ENCODE measurements at regions not wholly inside any gene's neighbourhood (a gene's known extent, or its start where the extent isn't known, plus 50 kb on each side); places are given as distances from the start of the nearest gene placed in this dataset.
A peak's percentile ranks its signal among the peaks of the same experiment; 100 is the strongest.
"Not testable (repeated sequence)": the region's sequence is repeated elsewhere in the genome, so short reads cannot be mapped to it uniquely, and the experiment has no call there.

DNA sequence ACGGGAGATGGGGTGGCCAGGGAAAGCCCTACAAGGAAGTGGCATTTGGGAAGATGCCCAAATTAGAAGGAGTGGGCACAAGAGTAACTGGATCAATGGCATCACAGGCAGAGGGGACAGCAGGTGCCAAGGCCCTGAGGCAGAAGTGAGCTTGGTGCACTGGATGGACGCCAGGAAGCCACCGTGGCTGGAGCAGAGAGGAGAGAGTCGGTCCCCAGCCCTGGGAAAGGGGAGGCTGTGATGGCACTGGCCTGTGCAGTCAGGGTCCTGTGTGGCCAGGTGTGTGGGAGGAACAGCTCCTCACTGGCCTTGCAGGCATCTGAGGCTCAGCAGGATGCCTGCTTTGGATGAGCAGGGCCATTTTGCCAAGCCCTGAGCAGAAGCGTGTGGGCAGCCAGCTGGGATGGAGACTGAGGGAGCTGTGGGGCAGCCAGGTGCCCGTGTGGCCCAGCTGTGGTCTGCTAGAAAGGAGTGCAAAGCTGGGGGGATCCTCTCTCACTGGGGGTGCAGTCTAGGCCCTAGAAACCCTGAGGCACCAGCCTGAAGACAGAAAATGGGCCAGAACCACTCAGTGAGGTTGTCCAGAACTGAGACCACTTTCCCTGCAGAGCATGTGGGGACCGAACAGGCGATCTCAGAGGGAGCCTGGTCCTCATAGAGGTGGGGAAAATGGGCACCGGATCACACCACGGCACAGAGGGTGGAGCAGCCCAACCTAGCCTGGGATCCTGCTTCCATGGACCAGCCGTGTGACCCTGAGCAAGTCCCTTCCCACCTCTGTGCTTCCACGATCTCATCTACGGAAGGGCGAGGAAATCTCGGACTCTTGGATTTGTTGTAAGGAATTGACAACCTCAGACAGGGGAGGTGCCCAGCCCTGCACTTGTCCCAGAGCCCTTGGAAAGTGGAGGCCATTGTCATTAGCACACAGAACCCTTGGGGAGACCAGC lies 78.6 kb upstream of the RTL6 start:
- DNase-seq (ENCODE audit: low read depth in 2 of 2): no peak

DNA sequence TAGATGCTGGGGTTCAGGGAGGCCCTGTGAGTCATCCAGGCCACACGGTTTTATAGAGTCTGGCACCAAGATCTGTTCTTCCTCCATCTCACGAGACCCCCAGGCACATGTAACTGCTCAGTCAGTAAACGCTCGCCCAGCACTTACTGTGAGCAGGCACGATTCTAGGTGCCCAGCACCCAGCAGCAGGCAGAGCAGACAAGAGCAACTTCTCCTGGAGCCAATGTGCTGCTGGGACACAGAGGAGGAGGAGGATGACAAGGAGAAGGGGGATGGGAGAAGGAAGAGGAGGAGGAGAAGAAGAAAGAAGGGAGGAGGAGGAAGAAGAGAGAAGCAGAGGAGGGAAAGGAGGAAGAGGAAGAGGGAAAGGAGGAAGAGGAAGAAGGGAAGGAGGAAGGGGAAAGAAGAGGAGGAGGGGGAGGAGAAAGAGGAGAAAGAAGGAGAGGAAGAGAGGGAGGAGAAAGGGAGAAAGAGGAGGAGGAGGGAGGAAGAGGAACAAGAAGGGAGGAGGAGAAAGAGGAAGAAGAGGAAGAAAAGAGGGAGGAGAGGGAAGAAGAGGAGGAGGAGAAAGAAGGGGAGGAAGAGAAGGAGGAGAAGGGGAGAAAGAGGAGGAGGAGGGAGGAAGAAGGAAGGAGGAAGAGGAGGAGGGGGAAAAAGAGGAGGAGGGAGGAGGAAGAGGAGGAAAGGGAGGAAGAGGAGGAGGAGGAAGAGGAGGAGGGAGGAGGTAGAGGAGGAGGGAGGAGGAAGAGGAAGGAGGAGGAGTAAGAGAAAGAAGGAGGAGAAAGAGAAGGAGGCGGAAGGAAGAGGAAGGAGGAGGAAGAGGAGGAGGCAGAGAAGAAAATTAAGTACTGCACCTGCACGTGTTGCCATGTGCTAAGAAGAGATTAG lies 77.6 kb upstream of the RTL6 start:
- DNase-seq (ENCODE audit: low read depth in 2 of 2): no peak

DNA sequence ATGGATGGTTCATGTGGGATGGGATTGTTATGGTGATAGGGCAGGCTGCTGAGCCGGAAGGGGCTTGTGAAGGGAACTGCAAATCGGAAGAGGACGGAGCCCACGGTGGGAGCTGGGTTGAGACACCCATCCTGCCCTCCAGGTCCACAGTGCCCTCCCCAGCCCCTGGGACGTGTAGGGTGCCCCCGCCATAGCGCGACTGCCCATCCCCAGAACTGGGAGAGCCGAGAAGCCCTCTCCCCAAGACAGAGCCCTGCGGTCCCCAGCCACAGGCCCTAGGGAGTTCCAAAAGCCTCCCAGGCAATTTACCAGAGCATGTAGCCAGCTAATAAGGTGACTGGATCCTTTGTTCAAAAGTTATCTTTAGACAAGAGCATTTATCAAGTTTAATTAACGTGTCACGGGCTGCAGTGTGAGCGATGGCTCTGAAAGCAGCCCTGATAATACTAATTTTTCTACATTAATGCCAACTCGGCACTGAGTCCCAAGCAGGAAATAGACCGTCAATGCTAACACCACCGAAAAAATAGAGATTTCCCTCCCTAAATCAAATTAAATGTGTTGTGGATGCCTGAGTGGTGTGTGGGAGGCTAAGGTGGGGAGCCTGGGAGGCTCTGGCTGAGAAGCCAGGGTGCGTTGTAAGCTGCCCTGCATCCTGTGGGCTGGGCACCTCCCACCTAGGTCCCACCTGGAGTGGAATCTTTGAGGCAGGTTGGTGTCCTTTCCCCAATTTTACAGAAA lies 76.8 kb upstream of the RTL6 start:
- DNase-seq (ENCODE audit: low read depth in 2 of 2): no peak

DNA sequence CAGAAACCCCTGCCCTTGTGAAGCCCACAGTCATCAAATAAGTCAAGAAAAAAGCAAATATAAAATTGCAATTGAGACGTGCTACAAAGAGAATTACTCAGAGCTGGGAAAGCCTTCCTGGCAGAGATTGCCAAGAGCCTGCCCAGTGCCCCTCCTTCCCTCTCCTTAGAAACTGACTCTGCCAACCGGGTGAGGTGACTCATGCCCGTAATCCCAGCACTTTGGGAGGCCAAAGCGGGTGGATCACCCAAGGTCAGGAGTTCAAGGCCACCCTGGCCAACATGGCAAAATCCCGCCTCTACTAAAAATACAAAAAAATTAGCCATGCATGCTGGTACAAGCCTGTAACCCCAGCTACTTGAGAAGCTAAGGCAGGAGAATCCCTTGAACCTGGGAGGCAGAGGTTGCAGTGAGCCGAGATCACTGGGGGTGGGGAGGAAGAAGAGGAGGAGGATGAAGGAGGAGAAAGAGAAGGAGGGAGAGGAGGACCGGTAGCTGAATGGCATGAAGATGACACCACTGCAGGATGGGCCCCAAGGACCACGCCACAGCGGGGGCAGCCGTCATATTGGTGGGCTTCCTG lies 76.1 kb upstream of the RTL6 start:
- DNase-seq (ENCODE audit: low read depth in 2 of 2): no peak

DNA sequence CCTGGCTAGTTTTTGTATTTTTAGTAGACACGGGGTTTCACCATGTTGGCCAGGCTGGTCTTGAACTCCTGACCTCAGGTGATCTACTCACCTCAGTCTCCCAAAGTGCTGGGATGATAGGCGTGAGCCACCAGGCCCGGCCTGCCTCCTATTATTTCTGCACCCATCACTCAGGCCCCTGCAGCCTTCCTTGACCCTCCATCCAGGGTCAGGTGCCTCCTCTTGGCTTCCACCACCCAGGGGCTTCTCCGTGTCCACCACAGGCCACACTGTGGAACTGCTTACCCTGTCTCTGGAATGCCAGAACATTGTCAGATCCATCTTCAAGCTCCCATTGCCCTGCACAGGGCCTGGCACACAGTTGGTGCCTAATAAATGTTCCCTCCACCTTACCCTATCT lies 75.4 kb upstream of the RTL6 start:
- no peak for DNase-seq (ENCODE audit: low read depth in 2 of 2)

DNA sequence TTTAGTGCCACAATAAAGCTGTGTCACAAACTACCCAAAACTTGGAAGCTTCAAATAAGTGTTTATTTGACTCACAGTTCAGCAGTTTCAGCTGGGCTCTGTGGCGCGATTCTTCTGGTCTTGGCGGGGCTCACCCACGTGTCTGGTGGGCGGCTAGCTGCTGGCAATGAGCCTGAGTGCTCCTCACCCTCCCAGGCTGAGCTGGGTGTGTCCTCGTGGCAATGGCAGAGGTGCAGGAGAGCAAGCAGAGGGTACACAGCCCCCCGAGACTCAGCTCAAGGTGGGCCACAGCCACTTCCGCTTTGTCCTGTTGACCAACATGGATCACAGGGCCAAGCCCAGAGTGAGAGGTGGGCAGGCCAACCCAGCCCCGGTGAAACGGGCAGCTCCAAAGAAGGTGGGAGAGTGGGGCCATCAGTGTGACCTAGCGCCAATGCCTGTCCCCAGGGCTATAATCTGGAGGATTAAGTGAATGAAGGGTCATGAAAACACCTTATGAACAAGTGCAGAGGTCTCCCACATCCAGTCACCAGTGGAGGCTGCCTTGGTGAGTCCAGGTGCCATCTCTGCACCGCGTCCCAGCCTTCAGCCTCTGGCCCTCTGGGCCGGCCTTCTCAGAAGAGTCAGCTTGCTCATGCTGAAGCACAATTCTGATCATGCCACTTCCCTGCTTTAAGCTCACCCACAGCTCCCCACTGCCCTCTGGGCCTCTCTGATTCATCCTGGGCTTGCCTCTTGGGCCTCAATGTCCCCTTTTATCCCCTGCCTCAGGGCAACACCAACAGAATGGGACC lies 74.6 kb upstream of the RTL6 start:
- DNase-seq (ENCODE audit: low read depth in 2 of 2): no peak

DNA sequence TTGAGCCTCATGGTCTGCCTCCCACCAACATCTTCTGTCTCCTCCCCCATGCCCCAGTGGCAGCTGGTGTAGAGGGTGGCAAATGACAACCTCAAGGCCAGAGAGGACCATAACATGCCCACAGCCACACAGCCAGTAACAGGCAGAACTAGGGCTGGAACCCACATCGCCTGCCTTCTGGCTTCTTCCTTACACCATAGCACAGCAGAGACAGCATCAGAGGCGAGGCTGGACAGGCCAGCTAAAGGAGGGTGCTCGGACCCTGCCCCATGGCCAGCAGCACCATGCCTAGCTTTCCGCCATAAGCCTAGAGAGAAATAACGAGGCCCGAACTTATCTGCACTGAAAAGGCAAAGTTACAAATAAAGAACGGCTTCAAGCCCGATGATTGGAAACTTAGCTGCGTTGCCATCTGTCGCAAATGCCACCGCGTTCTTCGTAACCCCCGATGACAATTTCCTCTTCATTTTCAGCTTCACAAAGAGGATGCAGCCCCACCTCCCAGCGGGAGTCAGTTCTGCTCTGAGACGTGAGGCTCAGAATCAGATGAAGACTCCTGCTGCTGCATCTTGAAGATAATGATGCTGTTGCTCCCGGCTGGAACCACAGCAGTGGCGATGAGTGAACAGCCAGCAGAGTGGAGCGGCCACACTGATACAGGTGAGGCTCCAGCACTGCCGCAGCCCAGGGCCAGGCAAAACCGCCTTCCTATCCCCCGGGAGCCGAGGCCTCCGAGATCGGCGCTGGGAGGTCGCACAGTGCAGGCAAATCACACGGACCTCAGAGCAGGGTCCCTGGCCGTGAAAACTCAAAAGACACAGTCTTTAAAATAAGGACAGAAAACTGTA lies 73.8 kb upstream of the RTL6 start:
- no peak for DNase-seq (ENCODE audit: low read depth in 2 of 2)

DNA sequence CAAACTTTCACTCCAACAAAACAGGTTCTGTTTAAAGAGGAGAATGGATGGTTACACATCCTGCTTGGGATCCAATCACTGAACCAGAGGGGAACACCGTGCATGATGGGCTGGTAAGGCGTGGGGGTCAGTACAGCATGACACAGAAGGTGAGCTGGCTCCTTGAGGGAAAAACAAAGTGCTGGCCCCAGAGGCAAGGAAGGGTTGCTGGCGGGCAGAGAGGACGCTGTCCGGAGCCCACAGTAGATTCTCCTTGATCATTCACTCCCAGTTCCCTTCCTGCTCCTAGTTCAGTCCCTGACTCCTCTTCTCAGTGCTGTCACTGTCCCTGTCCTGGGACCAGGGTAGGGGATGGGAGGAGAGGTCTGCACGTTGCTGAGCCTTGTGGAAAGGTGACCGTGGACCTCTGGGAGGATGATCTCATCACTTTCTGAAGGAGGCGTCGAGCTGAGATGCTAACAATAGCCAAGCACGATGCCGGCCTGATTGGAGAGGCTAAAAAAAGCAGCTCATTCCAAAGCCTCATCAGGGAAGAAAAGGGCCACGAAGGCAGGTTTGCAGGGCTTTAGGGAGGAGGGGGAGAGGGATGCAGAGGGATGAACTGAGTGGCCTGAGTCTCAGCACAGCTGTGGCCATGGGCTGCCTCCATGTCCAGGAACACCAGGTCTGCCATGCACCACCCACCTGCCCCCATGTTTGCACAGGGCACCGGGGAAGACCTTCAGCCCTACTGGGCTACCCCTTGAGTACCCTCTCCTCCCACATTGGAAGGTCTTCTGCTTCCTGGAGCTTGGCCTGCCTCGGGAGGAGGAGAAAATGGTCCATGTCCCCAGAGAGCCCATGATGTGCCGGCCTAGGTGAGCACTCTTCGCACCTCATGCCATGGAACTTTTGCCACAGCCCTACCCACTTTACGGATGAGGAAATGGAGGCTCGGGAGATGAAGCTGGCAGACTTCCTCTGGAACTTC lies 72.7 kb upstream of the RTL6 start:
- DNase-seq (ENCODE audit: low read depth in 2 of 2): no peak

DNA sequence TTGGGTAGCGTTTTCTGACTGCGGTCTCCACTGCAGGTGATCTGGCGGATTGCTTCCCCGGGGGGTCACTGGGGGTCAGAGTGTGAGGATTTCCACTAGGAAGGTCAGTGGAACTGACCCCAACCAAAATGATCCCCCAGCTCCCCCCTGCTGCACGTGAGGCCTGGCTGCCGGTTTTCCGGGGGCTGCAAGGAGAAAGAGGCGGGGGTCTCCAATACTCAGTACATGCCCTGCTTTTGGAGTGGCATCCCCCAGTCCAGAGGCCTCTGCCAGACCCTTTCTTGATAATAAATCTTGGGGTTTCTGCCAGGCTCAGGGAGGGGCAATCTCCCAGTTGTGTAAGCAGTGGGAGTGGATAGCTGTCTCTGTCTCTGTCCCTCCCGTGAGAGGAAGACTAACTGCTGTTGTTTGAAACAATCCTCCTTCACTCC lies 71.5 kb upstream of the RTL6 start:
- DNase-seq (ENCODE audit: low read depth in 2 of 2): no peak

DNA sequence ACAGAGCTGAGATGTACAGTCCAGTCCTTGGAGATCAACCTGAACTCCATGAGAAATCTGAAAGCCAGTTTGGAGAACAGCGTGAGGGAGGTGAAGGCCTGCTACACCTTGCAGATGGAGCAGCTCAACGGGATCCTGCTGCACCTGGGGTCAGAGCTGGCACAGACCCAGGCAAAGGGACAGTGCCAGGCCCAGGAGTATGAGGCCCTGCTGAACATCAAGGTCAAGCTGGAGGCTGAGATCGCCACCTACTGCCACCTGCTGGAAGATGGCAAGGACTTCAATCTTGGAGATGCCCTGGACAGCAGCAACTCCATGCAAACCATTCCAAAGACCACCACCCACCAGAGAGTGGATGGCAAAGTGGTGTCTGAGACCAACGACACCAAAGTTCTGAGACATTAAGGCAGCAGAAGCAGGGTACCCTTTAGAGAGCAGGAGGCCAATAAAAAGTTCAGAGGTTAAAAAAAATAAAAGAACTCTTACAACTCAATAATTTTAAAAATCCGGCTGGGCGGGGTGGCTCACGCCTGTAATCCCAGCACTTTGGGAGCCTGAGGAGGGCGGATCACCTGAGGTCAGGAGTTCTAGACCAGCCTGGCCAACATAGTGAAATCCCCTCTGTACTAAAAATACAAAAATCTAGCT lies 69.9 kb upstream of the RTL6 start:
- peak in 1 of 2 experiments; percentile 13 for DNase-seq (ENCODE audit: low read depth in 2 of 2)

DNA sequence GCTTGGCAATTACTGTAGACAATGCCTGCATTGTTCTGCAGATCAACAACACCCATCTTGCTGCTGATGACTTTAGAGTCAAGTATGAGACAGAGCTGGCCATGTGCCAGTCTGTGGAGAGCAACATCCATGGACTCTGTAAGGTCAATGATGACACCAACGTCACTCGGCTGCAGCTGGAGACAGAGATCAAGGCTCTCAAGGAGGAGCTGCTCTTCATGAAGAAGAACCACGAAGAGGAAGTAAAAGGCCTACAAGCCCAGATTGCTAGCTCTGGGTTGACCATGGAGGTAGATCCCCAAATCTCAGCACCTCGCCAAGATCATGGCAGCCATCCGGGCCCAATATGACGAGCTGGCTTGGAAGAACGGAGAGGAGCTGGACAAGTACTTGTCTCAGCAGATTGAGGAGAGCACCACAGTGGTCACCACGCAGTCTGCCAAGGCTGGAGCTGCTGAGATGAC lies 69.4 kb upstream of the RTL6 start:
- not testable (repeated sequence) for DNase-seq (ENCODE audit: low read depth in 2 of 2)

DNA sequence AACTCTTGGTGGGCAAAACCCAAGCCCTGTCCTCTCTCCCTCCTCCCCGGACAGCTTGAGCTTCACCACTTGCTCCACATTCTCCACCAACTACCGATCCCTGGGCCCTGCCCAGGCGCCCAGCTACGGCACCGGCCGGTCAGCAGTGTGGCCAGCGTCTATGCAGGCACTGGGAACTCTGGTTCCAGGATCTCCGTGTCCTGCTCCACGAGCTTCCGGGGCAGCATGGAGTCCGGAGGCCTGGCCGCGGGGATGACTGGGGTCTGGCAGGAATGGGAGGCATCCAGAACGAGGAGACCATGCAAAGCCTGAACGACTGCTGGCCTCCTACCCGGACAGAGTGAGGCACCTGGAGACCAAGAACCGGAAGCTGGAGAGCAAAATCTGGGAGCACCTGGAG lies 68.9 kb upstream of the RTL6 start:
- DNase-seq (ENCODE audit: low read depth in 2 of 2): no peak

DNA sequence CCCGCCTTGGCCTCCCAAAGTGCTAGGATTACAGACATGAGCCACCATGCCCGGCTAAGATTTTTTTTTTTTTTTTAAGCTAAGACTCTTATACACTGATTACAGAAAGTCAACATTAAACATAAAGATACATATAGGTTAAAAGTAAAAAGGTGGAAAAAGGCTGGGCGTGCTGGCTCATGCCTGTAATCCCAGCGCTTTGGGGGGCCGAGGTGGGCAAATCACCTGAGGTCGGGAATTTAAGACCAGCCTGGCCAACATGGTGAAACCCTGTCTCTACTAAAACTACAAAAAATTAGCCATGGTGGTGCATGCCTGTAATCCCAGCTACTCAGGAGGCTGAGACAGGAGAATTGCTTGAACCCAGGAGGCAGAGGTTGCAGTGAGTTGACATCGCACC lies 64.6 kb upstream of the RTL6 start:
- DNase-seq (ENCODE audit: low read depth in 2 of 2): not testable (repeated sequence)

DNA sequence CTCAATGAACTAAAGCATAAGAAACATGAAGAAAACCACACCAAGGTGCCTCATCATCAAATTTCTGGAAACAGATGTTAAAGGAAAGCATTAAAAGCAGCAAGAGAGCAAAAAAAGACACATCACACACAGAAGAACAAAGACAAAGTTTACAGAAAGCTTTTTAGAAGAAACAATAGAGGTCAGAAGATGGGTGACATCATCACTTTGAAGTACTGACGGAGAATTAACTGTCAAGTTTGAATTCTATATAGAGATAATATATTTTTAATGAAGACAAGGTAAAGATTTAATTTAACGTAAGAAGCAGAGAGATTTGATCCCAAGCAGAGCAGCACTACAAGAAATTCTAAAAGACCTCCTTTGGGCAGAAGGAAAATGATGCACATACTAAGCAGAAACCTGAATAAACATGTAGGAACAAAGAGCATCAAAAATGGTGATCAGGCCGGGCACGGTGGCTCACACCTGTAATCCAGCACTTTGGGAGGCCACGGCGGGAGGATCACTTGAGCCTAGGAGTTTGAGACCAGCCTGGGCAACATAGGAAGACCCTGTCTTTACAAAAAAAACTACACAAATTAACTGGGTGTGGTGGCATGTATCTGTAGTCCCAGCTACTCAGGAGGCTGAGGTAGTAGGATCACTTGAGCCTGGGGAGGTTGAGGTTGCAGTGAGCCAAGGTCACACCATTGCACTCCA lies 63.3 kb upstream of the RTL6 start:
- no peak for DNase-seq (ENCODE audit: low read depth in 2 of 2)

DNA sequence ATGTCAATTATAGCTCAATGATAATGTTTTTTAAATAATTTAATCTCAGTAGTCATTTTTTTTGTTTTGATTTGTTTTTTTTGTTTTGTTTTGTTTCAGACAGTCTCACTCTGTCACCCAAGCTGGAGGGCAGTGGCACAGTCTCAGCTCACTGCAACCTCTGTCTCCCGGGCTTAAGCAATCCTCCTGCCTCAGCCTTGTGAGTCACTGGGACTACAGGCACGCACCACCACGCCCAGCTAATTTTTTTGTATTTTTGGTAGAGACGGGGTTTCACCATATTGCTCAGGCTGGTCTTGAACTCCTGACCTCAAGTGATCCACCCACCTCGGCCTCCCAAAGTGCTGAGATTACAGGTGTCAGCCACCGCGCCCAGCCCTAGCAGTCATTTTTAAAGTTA lies 60.6 kb upstream of the RTL6 start:
- not testable (repeated sequence) for DNase-seq (ENCODE audit: low read depth in 2 of 2)

DNA sequence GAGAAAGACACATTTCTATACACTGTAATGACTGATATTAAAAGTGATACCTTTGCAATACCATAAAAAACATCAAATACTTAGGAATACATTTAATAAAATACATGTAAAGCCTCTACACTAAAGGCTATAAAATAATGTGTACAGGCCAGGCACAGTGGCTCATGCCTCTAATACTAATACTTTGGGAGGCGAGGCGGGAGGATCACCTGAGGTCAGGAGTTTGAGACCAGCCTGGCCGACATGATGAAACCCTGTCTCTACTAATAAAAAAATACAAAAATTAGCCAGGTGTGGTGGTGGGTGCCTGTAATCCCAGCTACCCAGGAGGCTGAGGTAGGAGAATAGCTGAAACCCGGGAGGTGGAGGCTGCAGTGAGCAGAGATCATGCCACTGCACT lies 59.8 kb upstream of the RTL6 start:
- not testable (repeated sequence) for DNase-seq (ENCODE audit: low read depth in 2 of 2)

DNA sequence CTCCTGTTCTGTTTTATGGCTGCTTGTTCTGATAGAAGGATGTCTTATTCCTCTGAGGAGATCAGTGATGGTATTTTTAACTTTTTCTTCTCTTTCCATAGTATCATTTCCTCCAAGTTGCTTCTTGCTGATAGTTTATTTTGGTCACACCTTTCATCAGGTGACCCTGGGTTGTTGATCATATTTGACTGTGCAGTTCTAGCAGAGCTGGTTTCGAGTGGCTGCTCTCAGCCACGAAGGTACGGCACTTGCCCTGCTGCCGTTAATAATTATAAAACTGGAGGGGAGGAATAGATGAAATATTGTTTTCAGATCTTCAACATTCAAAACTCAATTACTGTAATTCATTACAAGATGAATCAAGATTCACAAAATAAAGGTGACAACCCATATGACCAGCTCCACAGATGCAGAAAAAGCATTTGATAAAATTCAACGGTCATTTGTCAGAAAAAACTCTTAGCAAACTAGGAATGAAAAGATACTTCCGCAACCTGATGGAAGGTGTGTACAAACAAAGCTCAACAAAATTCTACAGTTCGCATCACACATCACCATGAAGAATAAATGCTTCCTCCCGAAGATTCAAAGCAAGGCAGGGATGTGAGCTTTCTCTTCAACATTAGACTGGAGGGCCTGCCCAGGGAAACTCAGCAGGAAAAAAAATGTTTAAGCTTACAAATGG lies 59.2 kb upstream of the RTL6 start:
- no peak for DNase-seq (ENCODE audit: low read depth in 2 of 2)
